GM12801 (cell line): ENCODE measurements at regions not wholly inside any gene's neighbourhood (a gene's known extent, or its start where the extent isn't known, plus 50 kb on each side); places are given as distances from the start of the nearest gene placed in this dataset.

Experiments
- TF ChIP-seq, protein P1 (sequence below): IDR thresholded peaks from one replicate; pipeline ENCODE4 v1.5.1; 2011; ENCODE audit warnings: control low read depth; ENCODE audit not compliant: insufficient read length; ENCODE audit errors: extremely low read depth

DNA sequence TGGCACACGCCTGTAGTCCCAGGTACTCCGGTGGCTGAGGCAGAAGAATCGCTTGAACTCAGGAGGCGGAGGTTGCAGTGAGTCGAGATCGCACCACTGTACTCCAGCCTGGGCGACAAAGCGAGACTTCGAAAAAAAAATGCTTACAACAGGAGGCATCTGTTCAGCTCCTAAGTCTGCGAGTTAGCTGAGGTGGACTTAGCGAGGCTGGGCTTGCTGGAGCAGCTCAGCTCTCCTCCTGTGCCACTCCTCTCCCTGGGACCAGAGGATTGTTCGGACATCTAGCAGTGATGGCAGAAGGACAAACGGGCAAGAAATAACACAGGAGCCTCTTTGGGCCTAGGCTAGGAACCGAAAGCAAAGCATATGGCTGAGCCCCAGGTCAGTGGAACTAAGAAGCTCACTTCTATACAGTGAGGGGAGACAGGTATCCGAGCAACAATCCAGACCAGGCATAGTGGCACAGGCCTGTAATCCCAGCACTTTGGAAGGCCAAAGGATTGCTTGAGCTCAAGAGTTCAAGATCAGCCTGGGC lies 260.1 kb downstream of the GLI2 start:
- TF ChIP-seq, protein P1, sequence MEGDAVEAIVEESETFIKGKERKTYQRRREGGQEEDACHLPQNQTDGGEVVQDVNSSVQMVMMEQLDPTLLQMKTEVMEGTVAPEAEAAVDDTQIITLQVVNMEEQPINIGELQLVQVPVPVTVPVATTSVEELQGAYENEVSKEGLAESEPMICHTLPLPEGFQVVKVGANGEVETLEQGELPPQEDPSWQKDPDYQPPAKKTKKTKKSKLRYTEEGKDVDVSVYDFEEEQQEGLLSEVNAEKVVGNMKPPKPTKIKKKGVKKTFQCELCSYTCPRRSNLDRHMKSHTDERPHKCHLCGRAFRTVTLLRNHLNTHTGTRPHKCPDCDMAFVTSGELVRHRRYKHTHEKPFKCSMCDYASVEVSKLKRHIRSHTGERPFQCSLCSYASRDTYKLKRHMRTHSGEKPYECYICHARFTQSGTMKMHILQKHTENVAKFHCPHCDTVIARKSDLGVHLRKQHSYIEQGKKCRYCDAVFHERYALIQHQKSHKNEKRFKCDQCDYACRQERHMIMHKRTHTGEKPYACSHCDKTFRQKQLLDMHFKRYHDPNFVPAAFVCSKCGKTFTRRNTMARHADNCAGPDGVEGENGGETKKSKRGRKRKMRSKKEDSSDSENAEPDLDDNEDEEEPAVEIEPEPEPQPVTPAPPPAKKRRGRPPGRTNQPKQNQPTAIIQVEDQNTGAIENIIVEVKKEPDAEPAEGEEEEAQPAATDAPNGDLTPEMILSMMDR, result no peak

DNA sequence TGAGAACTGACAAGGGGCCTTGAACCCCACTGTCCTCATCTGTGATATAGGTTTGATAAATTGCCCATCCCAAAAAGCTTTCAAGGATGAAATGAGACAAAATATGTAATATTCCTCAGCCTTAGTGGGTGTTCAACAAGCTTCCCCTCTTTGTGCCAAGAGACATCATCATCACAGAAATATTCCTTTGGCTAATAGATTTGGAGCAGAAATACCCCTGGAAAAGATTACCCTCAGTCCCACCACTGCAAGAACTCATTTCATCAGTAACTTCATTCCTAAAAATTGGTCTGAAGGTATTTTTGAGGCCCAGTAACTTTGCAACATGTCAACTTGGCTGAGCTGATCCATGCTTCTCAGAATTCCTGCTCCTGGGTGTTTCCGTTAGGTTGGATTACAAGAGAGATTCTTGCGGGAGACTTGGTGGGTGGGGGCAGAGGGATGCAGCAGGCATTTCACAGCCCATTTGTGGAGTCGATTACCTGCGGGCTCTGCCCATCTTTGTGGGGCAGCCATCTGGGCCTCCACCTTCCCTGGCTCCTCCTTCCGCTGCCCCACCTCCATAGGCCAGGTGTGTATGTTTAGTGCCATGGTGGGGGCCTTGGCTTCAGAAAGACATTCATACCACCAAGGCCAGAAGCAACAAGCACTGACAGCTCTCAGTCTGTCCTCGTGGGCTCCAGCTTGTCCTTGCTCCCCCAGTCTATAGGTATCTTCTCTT lies 263.9 kb downstream of the GLI2 start:
- TF ChIP-seq, protein P1, result no peak

DNA sequence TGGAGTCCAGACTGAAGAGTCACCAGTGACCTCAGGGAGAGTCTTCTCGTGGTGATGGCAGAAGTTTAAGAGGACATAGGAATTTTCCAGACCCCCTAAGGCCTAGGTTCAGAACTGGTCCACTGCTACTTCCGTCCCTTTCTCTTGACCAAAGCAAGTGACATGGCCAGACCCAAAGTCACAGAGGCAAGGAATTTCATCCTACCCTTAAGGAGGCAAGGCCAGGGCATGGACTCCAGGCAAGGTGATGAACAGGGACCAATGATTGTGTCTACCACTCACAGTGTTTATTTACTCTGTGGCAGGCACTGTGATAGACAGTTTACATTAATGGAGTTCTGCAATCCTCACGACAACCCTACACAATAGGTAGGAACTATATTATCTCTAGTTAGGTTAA lies 265.1 kb downstream of the GLI2 start:
- TF ChIP-seq, protein P1, result no peak

DNA sequence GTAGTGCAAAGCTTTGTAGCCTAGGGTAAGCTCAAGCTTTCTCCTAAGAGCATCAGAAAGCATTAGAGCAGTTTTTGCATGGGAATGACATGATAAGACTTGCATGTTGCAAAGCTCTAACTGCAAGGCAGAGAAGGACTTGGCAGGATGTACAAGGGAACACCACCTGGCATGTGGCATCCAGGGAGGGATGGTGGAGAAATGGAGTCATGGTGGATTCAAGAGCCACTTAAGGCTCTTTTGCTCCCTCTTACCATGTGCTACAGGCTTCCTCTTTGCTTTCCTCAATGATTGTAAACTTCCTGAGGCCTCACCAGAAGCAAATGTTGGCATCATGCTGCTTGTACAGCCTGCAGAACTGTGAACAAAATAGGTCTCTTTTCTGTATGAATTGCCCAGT lies 266.0 kb downstream of the GLI2 start:
- TF ChIP-seq, protein P1, result no peak

DNA sequence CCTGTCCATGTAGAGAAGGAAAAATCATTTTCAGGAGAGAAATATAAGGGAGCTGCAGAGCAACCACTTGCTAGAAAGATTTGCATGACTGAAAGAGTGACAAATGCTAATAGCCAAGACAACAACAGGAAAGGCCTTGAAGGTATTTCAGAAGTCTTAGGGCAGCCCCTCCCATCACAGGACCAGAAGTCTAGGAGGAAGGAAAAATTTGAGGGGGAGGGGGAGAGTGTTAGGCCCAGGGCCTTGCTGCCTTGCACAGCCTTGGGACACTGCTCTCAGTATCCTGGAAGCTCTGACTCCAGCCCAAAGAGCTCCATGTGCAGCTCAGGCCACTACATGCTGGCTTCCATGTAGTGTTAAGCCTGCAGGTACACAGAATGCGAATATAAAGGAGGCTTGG lies 266.9 kb downstream of the GLI2 start:
- TF ChIP-seq, protein P1, result no peak

DNA sequence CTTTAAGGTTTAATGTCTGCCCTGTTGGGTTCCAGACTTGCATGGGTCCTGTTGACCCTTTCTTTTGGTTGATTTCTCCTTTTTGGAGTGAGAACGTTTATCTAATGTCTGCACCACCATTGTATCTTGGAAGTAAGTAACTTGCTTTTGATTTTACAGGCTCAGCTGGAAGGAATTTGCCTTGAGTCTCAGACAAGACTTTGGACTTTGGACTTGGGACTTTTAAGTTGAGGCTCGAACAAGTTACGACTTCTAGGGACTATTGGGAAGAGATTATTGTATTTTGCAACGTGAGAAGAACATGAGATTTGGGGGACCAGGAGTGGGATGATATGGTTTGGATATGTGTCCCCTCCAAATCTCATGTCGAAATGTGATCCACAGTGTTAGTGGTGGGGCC lies 267.7 kb downstream of the GLI2 start:
- TF ChIP-seq, protein P1, result no peak

DNA sequence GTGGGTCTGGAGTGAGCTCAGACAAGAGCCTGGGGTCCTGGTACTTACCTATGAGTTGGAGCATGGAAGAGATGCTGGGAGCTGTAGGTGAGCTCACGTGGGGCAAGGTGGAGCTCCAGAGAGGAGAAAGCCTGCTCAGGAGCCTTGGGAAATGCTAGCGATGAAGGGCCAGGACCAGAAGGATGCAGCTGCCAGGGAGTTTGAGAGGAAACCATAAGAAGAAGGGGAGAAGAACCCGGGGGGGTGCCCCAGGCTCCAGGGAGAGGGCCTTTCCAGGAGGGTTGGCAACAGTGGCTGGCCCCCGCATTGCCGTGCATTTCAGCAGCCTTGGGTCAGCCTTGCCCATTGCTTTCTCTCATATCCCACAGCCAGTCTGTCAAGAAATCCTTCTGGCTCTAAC lies 268.7 kb downstream of the GLI2 start:
- TF ChIP-seq, protein P1, result no peak

DNA sequence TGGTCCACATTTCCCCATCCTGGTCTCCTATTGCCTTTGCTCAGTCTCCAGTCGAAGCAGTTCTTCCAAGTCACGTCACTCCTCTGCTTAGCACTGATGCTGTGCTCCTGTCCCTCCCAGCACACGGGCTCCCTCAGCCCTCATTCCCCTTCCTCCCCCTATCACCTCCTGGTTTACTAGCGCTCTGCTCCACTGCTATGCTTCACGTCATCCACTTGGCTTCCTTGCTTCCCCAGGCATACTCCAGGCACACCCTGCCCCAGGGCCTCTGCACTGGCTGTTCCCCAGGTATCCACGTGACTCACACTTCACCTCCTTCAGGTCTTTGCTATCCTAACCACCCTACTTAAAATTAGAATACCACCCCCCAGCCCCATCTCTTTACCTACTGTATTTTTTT lies 269.3 kb downstream of the GLI2 start:
- TF ChIP-seq, protein P1, result no peak
